Panc1 (cell line): ENCODE measurements at regions not wholly inside any gene's neighbourhood (a gene's known extent, or its start where the extent isn't known, plus 50 kb on each side); places are given as distances from the start of the nearest gene placed in this dataset.

Source experiments
- POLR2AphosphoS5 ChIP-seq: IDR thresholded peaks from 2 replicates; pipeline ENCODE4 v1.6.1; 2012; ENCODE audit warnings: mild to moderate bottlenecking, low read depth, low read length, moderate library complexity
- REST ChIP-seq, 2 experiments: IDR thresholded peaks; 2 replicates each; pipeline ENCODE4 v1.6.1; 2011 to 2012; ENCODE audit warnings: low read depth in 2 of 2, control low read depth in 1 of 2, low read length in 1 of 2, mild to moderate bottlenecking in 1 of 2, moderate library complexity in 1 of 2; ENCODE audit not compliant: insufficient read depth in 1 of 2
- SIN3A ChIP-seq: IDR thresholded peaks from 2 replicates; pipeline ENCODE4 v1.6.1; 2012; ENCODE audit warnings: low read depth, mild to moderate bottlenecking, low read length, moderate library complexity, borderline replicate concordance; ENCODE audit not compliant: insufficient read depth
- TCF7L2 ChIP-seq: IDR thresholded peaks from 2 replicates; pipeline ENCODE4 v1.6.1; 2011; ENCODE audit warnings: mild to moderate bottlenecking, low read depth, low read length, inconsistent platforms
- TF ChIP-seq, protein P1 (sequence below): fragments of 450-650 bp; IDR thresholded peaks from 2 replicates; pipeline ENCODE4 v1.5.1; 2017; ENCODE audit warnings: mild to moderate bottlenecking

- TF ChIP-seq, protein P1, sequence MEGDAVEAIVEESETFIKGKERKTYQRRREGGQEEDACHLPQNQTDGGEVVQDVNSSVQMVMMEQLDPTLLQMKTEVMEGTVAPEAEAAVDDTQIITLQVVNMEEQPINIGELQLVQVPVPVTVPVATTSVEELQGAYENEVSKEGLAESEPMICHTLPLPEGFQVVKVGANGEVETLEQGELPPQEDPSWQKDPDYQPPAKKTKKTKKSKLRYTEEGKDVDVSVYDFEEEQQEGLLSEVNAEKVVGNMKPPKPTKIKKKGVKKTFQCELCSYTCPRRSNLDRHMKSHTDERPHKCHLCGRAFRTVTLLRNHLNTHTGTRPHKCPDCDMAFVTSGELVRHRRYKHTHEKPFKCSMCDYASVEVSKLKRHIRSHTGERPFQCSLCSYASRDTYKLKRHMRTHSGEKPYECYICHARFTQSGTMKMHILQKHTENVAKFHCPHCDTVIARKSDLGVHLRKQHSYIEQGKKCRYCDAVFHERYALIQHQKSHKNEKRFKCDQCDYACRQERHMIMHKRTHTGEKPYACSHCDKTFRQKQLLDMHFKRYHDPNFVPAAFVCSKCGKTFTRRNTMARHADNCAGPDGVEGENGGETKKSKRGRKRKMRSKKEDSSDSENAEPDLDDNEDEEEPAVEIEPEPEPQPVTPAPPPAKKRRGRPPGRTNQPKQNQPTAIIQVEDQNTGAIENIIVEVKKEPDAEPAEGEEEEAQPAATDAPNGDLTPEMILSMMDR: no peak
- TF ChIP-seq POLR2AphosphoS5: no peak
- no peak for TF ChIP-seq REST (IDR thresholded peaks at IDR 0.05; ENCODE audit: insufficient read depth in 1 of 2, low read depth in 2 of 2, low read length in 1 of 2)
- no peak for TF ChIP-seq SIN3A
- TF ChIP-seq TCF7L2: no peak
These were observed 257.1 kb downstream of the EFCAB11 start for GRCh38 chr14:89697281-89698060.
